Epithelial cell of prostate (primary cell): ENCODE measurements at regions not wholly inside any gene's neighbourhood (a gene's known extent, or its start where the extent isn't known, plus 50 kb on each side); places are given as distances from the start of the nearest gene placed in this dataset.

ENCODE experiments used
- DNase-seq: peaks from one replicate; pipeline ENCODE4 v3.0.0-alpha.2; 2011; ENCODE audit warnings: low read depth, low spot score
- H3K27ac ChIP-seq: fragments of 450-650 bp; 2 replicates; pipeline ENCODE4 v1.5.1; 2017; ENCODE audit warnings: mild to moderate bottlenecking

- no peak for DNase-seq
- no peak overlapping the region for H3K27ac ChIP-seq
These were observed 319.9 kb downstream of the TMEM121 start for GRCh38 chr14:105846312-105846711.

GRCh38 chr14:105847400-105847799, 321.0 kb downstream of the TMEM121 start:
- no peak overlapping the region for H3K27ac ChIP-seq
- no peak for DNase-seq

- DNase-seq, result no peak
- H3K27ac ChIP-seq, result no peak overlapping the region
These were observed 322.2 kb downstream of the TMEM121 start for GRCh38 chr14:105848570-105848969.

- no peak overlapping the region for H3K27ac ChIP-seq
- DNase-seq, result no peak
These were observed 323.7 kb downstream of the TMEM121 start for GRCh38 chr14:105849933-105850626.

GRCh38 chr14:105850853-105851581, 324.6 kb downstream of the TMEM121 start:
- no peak for DNase-seq
- H3K27ac ChIP-seq, result no peak overlapping the region

- DNase-seq, result no peak
- H3K27ac ChIP-seq, result no peak overlapping the region
These were observed 325.5 kb downstream of the TMEM121 start for GRCh38 chr14:105851716-105852377.

GRCh38 chr14:105852378-105853088, 326.1 kb downstream of the TMEM121 start:
- DNase-seq, result no peak
- H3K27ac ChIP-seq, result no peak overlapping the region

- no peak for DNase-seq
- no peak overlapping the region for H3K27ac ChIP-seq
These were observed 326.9 kb downstream of the TMEM121 start for GRCh38 chr14:105853089-105853906.

- no peak overlapping the region for H3K27ac ChIP-seq
- DNase-seq, result no peak
These were observed 327.7 kb downstream of the TMEM121 start for GRCh38 chr14:105853907-105854599.

- no peak for DNase-seq
- H3K27ac ChIP-seq, result no peak overlapping the region
These were observed 328.3 kb downstream of the TMEM121 start for GRCh38 chr14:105854600-105855245.

- H3K27ac ChIP-seq, result no peak overlapping the region
- no peak for DNase-seq
These were observed 329.0 kb downstream of the TMEM121 start for GRCh38 chr14:105855246-105855892.

- DNase-seq, result no peak
- H3K27ac ChIP-seq, result no peak overlapping the region
These were observed 329.7 kb downstream of the TMEM121 start for GRCh38 chr14:105855893-105856675.

- no peak overlapping the region for H3K27ac ChIP-seq
- no peak for DNase-seq
These were observed 330.4 kb downstream of the TMEM121 start for GRCh38 chr14:105856676-105857219.

- H3K27ac ChIP-seq, result no peak overlapping the region
- DNase-seq, result no peak
These were observed 330.9 kb downstream of the TMEM121 start for GRCh38 chr14:105857220-105857825.

- no peak for DNase-seq
- H3K27ac ChIP-seq, result no peak overlapping the region
These were observed 331.7 kb downstream of the TMEM121 start for GRCh38 chr14:105857826-105858675.

- H3K27ac ChIP-seq, result no peak overlapping the region
- no peak for DNase-seq
These were observed 332.3 kb downstream of the TMEM121 start for GRCh38 chr14:105858676-105859025.
